Suprapubic skin (tissue), 3 donors: ENCODE measurements at regions not wholly inside any gene's neighbourhood (a gene's known extent, or its start where the extent isn't known, plus 50 kb on each side); places are given as distances from the start of the nearest gene placed in this dataset.

Experiments
- CTCF ChIP-seq, 2 donors: fragments of 200-600 bp in 1 of 2; fragments of 450-650 bp in 1 of 2; sonication (generic) in 1 of 2; IDR thresholded peaks; one replicate each; pipeline ENCODE4 v1.5.1; 2016 to 2019; ENCODE audit warnings: antibody characterized with exemption in 2 of 2, mild to moderate bottlenecking in 1 of 2, moderate library complexity in 1 of 2
- POLR2A ChIP-seq, 2 donors: fragments of 450-650 bp; IDR thresholded peaks; one replicate each; pipeline ENCODE4 v1.6.1; 2017; ENCODE audit warnings: antibody characterized with exemption in 2 of 2, mild to moderate bottlenecking in 2 of 2, moderate library complexity in 2 of 2

- TF ChIP-seq CTCF (IDR thresholded peaks at IDR 0.05) (no peak), POLR2A (IDR thresholded peaks at IDR 0.05) (no peak)
Measured at GRCh38 chr11:38006466-38006865, 1408.4 kb upstream of the RAG2 start.
